Mesendoderm (in vitro differentiated cells): ENCODE measurements at regions not wholly inside any gene's neighbourhood (a gene's known extent, or its start where the extent isn't known, plus 50 kb on each side); places are given as distances from the start of the nearest gene placed in this dataset.

Experiments
- DNase-seq: peaks from one replicate; pipeline ENCODE4 v3.0.0; 2013
- H2AK5ac ChIP-seq: 2 replicates; pipeline ENCODE4 v1.6.1; 2013; ENCODE audit warnings: low read length, inconsistent platforms
- H2BK120ac ChIP-seq: 2 replicates; pipeline ENCODE4 v1.6.1; 2013; ENCODE audit warnings: low read depth, mild to moderate bottlenecking, low read length, moderate library complexity, mixed read lengths
- H2BK15ac ChIP-seq: replicated peaks from 2 replicates; pipeline ENCODE4 v1.6.1; 2013; ENCODE audit warnings: low read depth, mild to moderate bottlenecking, moderate library complexity
- H2BK5ac ChIP-seq: 2 replicates; pipeline ENCODE4 v1.6.1; 2013; ENCODE audit warnings: low read length, inconsistent platforms
- H3K18ac ChIP-seq: 2 replicates; pipeline ENCODE4 v1.6.1; 2013; ENCODE audit warnings: mild to moderate bottlenecking, low read length, mixed read lengths
- H3K23ac ChIP-seq: one replicate; pipeline ENCODE4 v1.6.1; 2013; ENCODE audit warnings: low read length
- H3K27ac ChIP-seq: 2 replicates; pipeline ENCODE4 v1.5.1; 2013; ENCODE audit warnings: low read depth, mild to moderate bottlenecking, inconsistent platforms, low read length, moderate library complexity
- H3K27me3 ChIP-seq: 2 replicates; pipeline ENCODE4 v1.6.1; 2013; ENCODE audit warnings: low read length, control low read depth, mild to moderate bottlenecking, inconsistent platforms; ENCODE audit not compliant: insufficient read depth, poor library complexity
- H3K36me3 ChIP-seq: 2 replicates; pipeline ENCODE4 v1.6.1; 2013; ENCODE audit warnings: low read length, inconsistent platforms; ENCODE audit not compliant: control insufficient read depth, insufficient read depth
- H3K4ac ChIP-seq: one replicate; pipeline ENCODE4 v1.6.1; 2013; ENCODE audit warnings: low read depth, mild to moderate bottlenecking, low read length, moderate library complexity
- H3K4me1 ChIP-seq: 2 replicates; pipeline ENCODE4 v1.6.1; 2013; ENCODE audit warnings: low read depth, low read length, inconsistent platforms; ENCODE audit not compliant: control insufficient read depth
- H3K4me2 ChIP-seq: 2 replicates; pipeline ENCODE4 v1.6.1; 2013; ENCODE audit warnings: low read length
- H3K4me3 ChIP-seq: 2 replicates; pipeline ENCODE4 v1.5.1; 2013; ENCODE audit warnings: mild to moderate bottlenecking, low read length
- H3K56ac ChIP-seq: one replicate; pipeline ENCODE4 v1.6.1; 2013; ENCODE audit warnings: low read length
- H3K79me1 ChIP-seq: 2 replicates; pipeline ENCODE4 v1.6.1; 2013; ENCODE audit warnings: low read length, inconsistent platforms
- H3K79me2 ChIP-seq: 2 replicates; pipeline ENCODE4 v1.6.1; 2013; ENCODE audit warnings: mild to moderate bottlenecking, low read length; ENCODE audit not compliant: control insufficient read depth, insufficient read depth
- H3K9ac ChIP-seq: 2 replicates; pipeline ENCODE4 v1.6.1; 2013; ENCODE audit warnings: low read length, inconsistent platforms
- H4K5ac ChIP-seq: one replicate; pipeline ENCODE4 v1.6.1; 2013; ENCODE audit warnings: low read length
- H4K8ac ChIP-seq: one replicate; pipeline ENCODE4 v1.6.1; 2013; ENCODE audit warnings: low read depth, mild to moderate bottlenecking, control low read depth, low read length, moderate library complexity
- WGBS: extraction: QIAGEN DNeasy Blood & Tissue Kit; methylation state at CpG from one replicate; pipeline ENCODE4 v1.1.7; 2013; ENCODE audit warnings: low lambda C conversion rate, missing lambda C conversion rate; ENCODE audit not compliant: insufficient coverage; ENCODE audit errors: extremely low coverage; 5-methylcytosine and 5-hydroxymethylcytosine counted together

DNA sequence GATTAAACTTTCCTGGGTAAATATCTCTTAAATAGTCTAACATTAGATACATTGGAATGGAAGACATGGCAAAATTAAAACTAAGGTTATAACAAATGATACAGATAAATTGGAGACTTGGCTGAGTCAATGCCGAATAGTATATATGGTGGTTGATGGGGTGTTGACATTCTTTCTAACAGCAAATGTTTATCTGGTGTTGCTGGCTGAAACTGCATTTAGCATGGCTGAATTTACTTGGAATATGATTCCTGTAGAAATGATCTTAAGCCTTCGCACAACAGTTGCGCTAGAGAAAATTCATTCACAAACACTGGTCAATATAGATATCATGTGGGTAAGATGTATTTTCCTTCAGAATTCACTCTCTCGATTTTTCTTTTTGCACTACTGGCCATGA is 646.0 kb upstream of the CXADR start:
- Histone ChIP-seq H3K9ac (no peak overlapping the region), H3K18ac (no peak overlapping the region), H2BK5ac (no peak overlapping the region), H4K5ac (no peak overlapping the region), H3K4me2 (no peak overlapping the region), H4K8ac (no peak overlapping the region), H3K4me3 (no peak overlapping the region), H2AK5ac (no peak overlapping the region), H3K79me1 (no peaks in the 10 kb centered on the region), H3K79me2 (no peaks in the 10 kb centered on the region), H2BK120ac (no peak overlapping the region), H2BK15ac (no peak overlapping the region), H3K4me1 (no peaks in the 10 kb centered on the region), H3K23ac (no peak overlapping the region), H3K56ac (no peak overlapping the region), H3K36me3 (no peaks in the 10 kb centered on the region), H3K4ac (no peak overlapping the region), H3K27ac (no peak overlapping the region), H3K27me3 (no peaks in the 10 kb centered on the region)
- no CpG with 5 or more reads among the region's 4 CpGs for WGBS
- no peak for DNase-seq

GRCh38 chr21:16870103-16870502 is 642.7 kb upstream of the CXADR start:
- H3K56ac ChIP-seq, result no peak overlapping the region

DNA sequence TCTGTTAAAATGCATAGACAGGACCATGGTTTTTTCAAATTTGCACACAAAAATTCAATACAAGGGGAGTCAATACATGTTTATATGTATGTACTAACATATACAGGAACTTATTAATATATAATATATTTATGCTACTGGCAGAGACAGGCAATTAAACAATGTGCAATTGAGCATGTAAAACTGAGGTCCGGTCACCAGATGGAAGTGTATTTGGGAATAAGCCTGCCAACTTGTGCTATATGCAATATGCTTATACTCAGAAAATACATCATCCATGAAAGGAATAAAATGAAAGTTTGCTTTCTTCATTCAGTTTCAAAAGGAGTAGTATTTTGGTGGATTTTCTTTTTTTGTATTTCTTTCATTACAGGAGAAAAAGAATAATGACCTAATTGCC is 640.2 kb upstream of the CXADR start:
- Histone ChIP-seq H3K36me3 (no peaks in the 10 kb centered on the region), H4K8ac (no peak overlapping the region), H3K4ac (no peak overlapping the region), H3K79me2 (no peaks in the 10 kb centered on the region), H2BK120ac (no peak overlapping the region), H3K4me1 (no peaks in the 10 kb centered on the region), H3K23ac (no peak overlapping the region), H3K9ac (no peak overlapping the region), H2BK15ac (no peak overlapping the region), H2BK5ac (no peak overlapping the region), H3K4me3 (no peak overlapping the region), H3K27me3 (no peaks in the 10 kb centered on the region), H3K27ac (no peak overlapping the region), H3K79me1 (no peaks in the 10 kb centered on the region), H3K18ac (no peak overlapping the region), H2AK5ac (no peak overlapping the region), H3K56ac (no peak overlapping the region), H3K4me2 (no peak overlapping the region), H4K5ac (no peak overlapping the region)
- WGBS, result no CpG with 5 or more reads among the region's 1 CpG
- DNase-seq, result no peak

More at GRCh38 chr21:16870103-16870502, 642.7 kb upstream of the CXADR start:
- Histone ChIP-seq H2BK15ac (no peak overlapping the region), H3K9ac (no peak overlapping the region), H2BK5ac (no peak overlapping the region), H3K79me2 (no peaks in the 10 kb centered on the region), H3K27me3 (no peaks in the 10 kb centered on the region), H3K4me2 (no peak overlapping the region), H3K23ac (no peak overlapping the region), H3K36me3 (no peaks in the 10 kb centered on the region), H3K4me1 (no peaks in the 10 kb centered on the region), H3K4ac (no peak overlapping the region), H4K8ac (no peak overlapping the region), H2AK5ac (no peak overlapping the region), H3K4me3 (no peak overlapping the region), H4K5ac (no peak overlapping the region), H3K27ac (no peak overlapping the region), H3K18ac (no peak overlapping the region), H3K79me1 (no peaks in the 10 kb centered on the region), H2BK120ac (no peak overlapping the region)
- no peak for DNase-seq
- no CpG with 5 or more reads among the region's 1 CpG for WGBS

GRCh38 chr21:16873176-16873575 is 639.7 kb upstream of the CXADR start:
- H4K8ac ChIP-seq, result no peak overlapping the region
- no peak overlapping the region for H3K23ac ChIP-seq
- no peak overlapping the region for H3K4me3 ChIP-seq
- no peaks in the 10 kb centered on the region for H3K27me3 ChIP-seq
- H3K36me3 ChIP-seq, result no peaks in the 10 kb centered on the region
- no peak for DNase-seq
- H3K4me2 ChIP-seq, result no peak overlapping the region
- no peak overlapping the region for H2AK5ac ChIP-seq
- no CpG with 5 or more reads among the region's 2 CpGs for WGBS
- H3K18ac ChIP-seq, result no peak overlapping the region
- H3K9ac ChIP-seq, result no peak overlapping the region
- H2BK15ac ChIP-seq, result no peak overlapping the region
- H3K56ac ChIP-seq, result no peak overlapping the region
- no peak overlapping the region for H2BK5ac ChIP-seq
- H3K4ac ChIP-seq, result no peak overlapping the region
- H3K27ac ChIP-seq, result no peak overlapping the region
- H3K79me2 ChIP-seq, result no peaks in the 10 kb centered on the region
- no peaks in the 10 kb centered on the region for H3K79me1 ChIP-seq
- no peak overlapping the region for H2BK120ac ChIP-seq
- H4K5ac ChIP-seq, result no peak overlapping the region
- H3K4me1 ChIP-seq, result no peaks in the 10 kb centered on the region

- Histone ChIP-seq H4K5ac (no peak overlapping the region), H3K4me1 (no peaks in the 10 kb centered on the region), H2BK5ac (no peak overlapping the region), H3K4me3 (no peak overlapping the region), H3K27ac (no peak overlapping the region), H3K36me3 (no peaks in the 10 kb centered on the region), H3K79me1 (no peaks in the 10 kb centered on the region), H2BK120ac (no peak overlapping the region), H3K56ac (no peak overlapping the region), H3K27me3 (no peaks in the 10 kb centered on the region), H2AK5ac (no peak overlapping the region), H3K4ac (no peak overlapping the region), H3K23ac (no peak overlapping the region), H2BK15ac (no peak overlapping the region), H3K4me2 (no peak overlapping the region), H4K8ac (no peak overlapping the region), H3K79me2 (no peaks in the 10 kb centered on the region), H3K9ac (no peak overlapping the region), H3K18ac (no peak overlapping the region)
- no peak for DNase-seq
- no CpG with 5 or more reads among the region's 1 CpG for WGBS
Measured at GRCh38 chr21:16873596-16873995, 639.2 kb upstream of the CXADR start.

GRCh38 chr21:16879479-16879878 is 633.4 kb upstream of the CXADR start:
- no peak overlapping the region for H2BK15ac ChIP-seq
- no peaks in the 10 kb centered on the region for H3K79me1 ChIP-seq
- H3K4me1 ChIP-seq, result no peaks in the 10 kb centered on the region
- H3K27me3 ChIP-seq, result no peaks in the 10 kb centered on the region
- H3K18ac ChIP-seq, result no peak overlapping the region
- H3K27ac ChIP-seq, result no peak overlapping the region
- H3K79me2 ChIP-seq, result no peaks in the 10 kb centered on the region
- H3K4me2 ChIP-seq, result no peak overlapping the region
- H3K23ac ChIP-seq, result no peak overlapping the region
- no peak overlapping the region for H3K4me3 ChIP-seq
- no peak overlapping the region for H4K5ac ChIP-seq
- no peak for DNase-seq
- no peak overlapping the region for H2AK5ac ChIP-seq
- no peak overlapping the region for H3K56ac ChIP-seq
- no peak overlapping the region for H2BK5ac ChIP-seq
- no peaks in the 10 kb centered on the region for H3K36me3 ChIP-seq
- no peak overlapping the region for H2BK120ac ChIP-seq
- H3K4ac ChIP-seq, result no peak overlapping the region
- no peak overlapping the region for H4K8ac ChIP-seq
- no CpG with 5 or more reads among the region's 3 CpGs for WGBS
- H3K9ac ChIP-seq, result no peak overlapping the region
